Loucy (cell line): ENCODE measurements at regions not wholly inside any gene's neighbourhood (a gene's known extent, or its start where the extent isn't known, plus 50 kb on each side); places are given as distances from the start of the nearest gene placed in this dataset.

Experiments used
- EZH2phosphoT487 ChIP-seq: fragments of 200-600 bp; IDR thresholded peaks from 2 replicates; pipeline ENCODE4 v1.6.1; 2018; ENCODE audit warnings: antibody characterized with exemption, mild to moderate bottlenecking, moderate library complexity, borderline replicate concordance
- TF ChIP-seq, protein P1 (sequence below): fragments of 200-600 bp; sonication (generic); conservative IDR thresholded peaks from 2 replicates; pipeline ENCODE4 v1.5.1; 2014; ENCODE audit warnings: mild to moderate bottlenecking, antibody characterized with exemption, low read length

DNA sequence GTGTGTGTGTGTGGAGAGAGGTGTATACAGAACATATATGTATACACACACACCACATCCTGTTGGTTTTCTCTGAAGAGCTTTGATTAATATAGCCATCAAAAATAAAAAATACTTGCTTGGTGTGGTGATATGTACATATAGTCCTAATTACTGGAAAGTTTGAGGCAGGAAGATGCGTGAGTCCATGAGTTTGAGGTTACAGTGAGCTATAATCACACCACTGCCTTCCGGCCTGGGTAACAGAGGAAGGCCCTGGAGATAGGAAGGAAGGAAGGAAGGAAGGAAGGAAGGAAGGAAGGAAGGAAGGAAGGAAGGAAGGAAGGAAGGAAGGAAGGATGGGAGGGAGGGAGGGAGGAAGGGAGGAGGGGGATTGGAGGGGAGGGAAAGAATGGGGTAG, 360.4 kb upstream of the CPEB2 start:
- TF ChIP-seq, protein P1, sequence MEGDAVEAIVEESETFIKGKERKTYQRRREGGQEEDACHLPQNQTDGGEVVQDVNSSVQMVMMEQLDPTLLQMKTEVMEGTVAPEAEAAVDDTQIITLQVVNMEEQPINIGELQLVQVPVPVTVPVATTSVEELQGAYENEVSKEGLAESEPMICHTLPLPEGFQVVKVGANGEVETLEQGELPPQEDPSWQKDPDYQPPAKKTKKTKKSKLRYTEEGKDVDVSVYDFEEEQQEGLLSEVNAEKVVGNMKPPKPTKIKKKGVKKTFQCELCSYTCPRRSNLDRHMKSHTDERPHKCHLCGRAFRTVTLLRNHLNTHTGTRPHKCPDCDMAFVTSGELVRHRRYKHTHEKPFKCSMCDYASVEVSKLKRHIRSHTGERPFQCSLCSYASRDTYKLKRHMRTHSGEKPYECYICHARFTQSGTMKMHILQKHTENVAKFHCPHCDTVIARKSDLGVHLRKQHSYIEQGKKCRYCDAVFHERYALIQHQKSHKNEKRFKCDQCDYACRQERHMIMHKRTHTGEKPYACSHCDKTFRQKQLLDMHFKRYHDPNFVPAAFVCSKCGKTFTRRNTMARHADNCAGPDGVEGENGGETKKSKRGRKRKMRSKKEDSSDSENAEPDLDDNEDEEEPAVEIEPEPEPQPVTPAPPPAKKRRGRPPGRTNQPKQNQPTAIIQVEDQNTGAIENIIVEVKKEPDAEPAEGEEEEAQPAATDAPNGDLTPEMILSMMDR = no peak
- TF ChIP-seq EZH2phosphoT487 = no peak
